ENCODE measurements at regions not wholly inside any gene's neighbourhood (a gene's known extent, or its start where the extent isn't known, plus 50 kb on each side); places are given as distances from the start of the nearest gene placed in this dataset.
"Not testable (repeated sequence)": the region's sequence is repeated elsewhere in the genome, so short reads cannot be mapped to it uniquely, and the experiment has no call there.

DNA sequence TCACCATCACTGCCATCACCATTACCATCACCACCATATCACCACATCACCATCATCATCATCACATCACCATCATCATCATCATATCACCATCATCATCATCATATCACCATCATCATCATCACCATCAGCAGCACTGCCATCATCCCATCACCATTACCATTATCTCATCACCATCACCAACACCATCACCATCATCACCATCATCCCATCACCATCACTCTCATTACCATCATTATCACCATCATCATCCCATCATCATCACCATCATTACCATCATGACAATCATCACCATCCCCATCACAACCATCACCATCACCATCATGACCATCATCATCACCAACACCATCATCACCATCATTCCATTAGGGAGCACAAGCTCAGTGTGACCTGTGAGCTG lies 318.0 kb downstream of the ADGRD1 start:
- Histone ChIP-seq H3K27ac (no peak overlapping the region), H3K4me1 (no peaks in the 10 kb centered on the region), H3K36me3 (ENCODE audit: control insufficient read depth, insufficient read depth, low read length) (no peaks in the 10 kb centered on the region), H3K9me3 (ENCODE audit: control insufficient read depth, low read length) (no peaks in the 10 kb centered on the region), H2AFZ (no peak overlapping the region), H3K79me2 (no peaks in the 10 kb centered on the region), H3K4me2 (ENCODE audit: low read length) (no peak overlapping the region), H3K4me3 (ENCODE audit: low read depth, low read length) (no peak overlapping the region), H3K27me3 (ENCODE audit: control insufficient read depth, insufficient read depth, low read length) (no peaks in the 10 kb centered on the region), H3K9ac (no peak overlapping the region)
- TF ChIP-seq, protein P1, sequence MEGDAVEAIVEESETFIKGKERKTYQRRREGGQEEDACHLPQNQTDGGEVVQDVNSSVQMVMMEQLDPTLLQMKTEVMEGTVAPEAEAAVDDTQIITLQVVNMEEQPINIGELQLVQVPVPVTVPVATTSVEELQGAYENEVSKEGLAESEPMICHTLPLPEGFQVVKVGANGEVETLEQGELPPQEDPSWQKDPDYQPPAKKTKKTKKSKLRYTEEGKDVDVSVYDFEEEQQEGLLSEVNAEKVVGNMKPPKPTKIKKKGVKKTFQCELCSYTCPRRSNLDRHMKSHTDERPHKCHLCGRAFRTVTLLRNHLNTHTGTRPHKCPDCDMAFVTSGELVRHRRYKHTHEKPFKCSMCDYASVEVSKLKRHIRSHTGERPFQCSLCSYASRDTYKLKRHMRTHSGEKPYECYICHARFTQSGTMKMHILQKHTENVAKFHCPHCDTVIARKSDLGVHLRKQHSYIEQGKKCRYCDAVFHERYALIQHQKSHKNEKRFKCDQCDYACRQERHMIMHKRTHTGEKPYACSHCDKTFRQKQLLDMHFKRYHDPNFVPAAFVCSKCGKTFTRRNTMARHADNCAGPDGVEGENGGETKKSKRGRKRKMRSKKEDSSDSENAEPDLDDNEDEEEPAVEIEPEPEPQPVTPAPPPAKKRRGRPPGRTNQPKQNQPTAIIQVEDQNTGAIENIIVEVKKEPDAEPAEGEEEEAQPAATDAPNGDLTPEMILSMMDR (IDR thresholded peaks at IDR 0.05), result no peak

DNA sequence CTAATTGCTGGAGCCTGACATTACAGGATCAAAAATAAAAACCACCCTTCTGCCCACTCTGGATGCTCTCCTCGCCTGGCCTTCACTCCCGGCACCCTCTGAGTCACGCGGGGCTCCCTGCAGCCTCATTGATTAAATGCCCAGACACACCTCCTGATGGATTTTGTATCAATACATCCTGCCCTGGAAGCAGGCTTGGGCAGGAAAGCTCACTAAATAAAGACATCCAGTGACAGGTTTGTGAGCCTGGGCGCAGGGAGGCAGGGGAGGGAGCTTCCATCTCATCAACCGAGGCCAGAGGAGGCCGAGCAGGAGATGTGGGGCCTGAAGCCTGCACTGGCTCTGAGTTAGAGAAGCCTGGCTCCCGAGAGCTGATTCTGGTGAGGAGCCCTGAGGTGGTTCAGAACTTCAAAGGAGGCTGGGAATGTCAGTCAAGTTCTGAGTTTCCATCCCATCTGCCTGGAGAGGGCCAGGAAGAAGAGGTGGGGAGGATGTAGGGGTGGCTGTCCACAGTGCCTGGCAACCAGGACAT lies 318.6 kb downstream of the ADGRD1 start:
- not testable (repeated sequence) for H3K4me2 ChIP-seq (ENCODE audit: low read length); H3K27me3 ChIP-seq (ENCODE audit: control insufficient read depth, insufficient read depth, low read length); H2AFZ ChIP-seq; H3K27ac ChIP-seq; H3K36me3 ChIP-seq (ENCODE audit: control insufficient read depth, insufficient read depth, low read length); H3K9me3 ChIP-seq (ENCODE audit: control insufficient read depth, low read length); H3K79me2 ChIP-seq; H3K4me3 ChIP-seq (ENCODE audit: low read depth, low read length); H3K4me1 ChIP-seq; H3K9ac ChIP-seq

DNA sequence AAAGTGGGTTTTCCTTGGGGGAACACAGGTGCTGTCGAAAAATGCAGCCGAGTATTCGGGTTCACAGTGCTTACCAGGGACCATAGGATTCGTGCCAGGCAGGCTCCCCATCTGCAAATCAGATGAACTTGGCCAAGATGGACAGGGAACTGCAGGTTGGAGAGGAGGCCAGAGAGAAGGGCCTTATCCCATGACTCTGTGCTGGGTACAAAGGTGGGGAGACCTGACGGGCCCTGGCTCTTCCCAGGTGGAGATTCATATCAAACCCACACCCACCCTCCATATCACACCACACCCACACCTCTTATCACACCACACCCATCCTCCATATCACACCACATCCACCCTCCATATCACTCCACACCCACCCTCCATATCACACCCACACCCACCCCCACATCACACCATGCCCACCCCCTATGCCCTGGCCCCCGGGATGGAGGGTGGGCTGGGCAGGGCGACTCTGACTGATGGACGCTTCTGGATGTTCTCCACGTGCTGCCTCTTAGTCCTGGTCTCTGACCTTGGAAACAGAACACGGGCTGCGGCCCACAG lies 319.7 kb downstream of the ADGRD1 start:
- Histone ChIP-seq H3K79me2 (no peaks in the 10 kb centered on the region), H3K27ac (no peak overlapping the region), H3K4me1 (no peaks in the 10 kb centered on the region), H2AFZ (no peak overlapping the region), H3K4me3 (ENCODE audit: low read depth, low read length) (no peak overlapping the region), H3K9ac (no peak overlapping the region), H3K9me3 (ENCODE audit: control insufficient read depth, low read length) (no peaks in the 10 kb centered on the region), H3K36me3 (ENCODE audit: control insufficient read depth, insufficient read depth, low read length) (no peaks in the 10 kb centered on the region), H3K27me3 (ENCODE audit: control insufficient read depth, insufficient read depth, low read length) (no peaks in the 10 kb centered on the region), H3K4me2 (ENCODE audit: low read length) (no peak overlapping the region)
- TF ChIP-seq, protein P1 (IDR thresholded peaks at IDR 0.05), result no peak

DNA sequence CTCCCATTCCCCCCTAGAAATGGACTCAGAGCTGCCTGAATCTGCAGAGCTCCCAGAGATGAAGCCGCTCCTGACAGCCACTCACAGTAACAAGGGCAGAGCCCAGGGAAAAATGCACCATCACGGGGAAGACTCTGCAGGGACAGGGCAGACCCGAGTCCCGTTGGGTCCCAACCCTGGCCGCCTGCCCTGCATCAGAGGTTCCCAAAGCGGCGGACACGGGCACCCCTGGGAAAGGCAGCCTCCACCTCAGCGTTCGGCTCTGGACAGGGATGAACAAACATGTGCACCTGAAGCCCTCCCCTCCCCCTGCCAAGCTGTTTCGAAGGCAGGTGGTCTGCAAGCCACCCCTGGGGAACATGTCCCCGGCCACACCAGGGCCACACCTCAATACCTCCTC lies 320.4 kb downstream of the ADGRD1 start:
- Histone ChIP-seq H3K79me2 (no peaks in the 10 kb centered on the region), H3K36me3 (ENCODE audit: control insufficient read depth, insufficient read depth, low read length) (no peaks in the 10 kb centered on the region), H3K4me1 (no peaks in the 10 kb centered on the region), H3K4me2 (ENCODE audit: low read length) (no peak overlapping the region), H3K4me3 (ENCODE audit: low read depth, low read length) (no peak overlapping the region), H3K9ac (no peak overlapping the region), H3K27me3 (ENCODE audit: control insufficient read depth, insufficient read depth, low read length) (no peaks in the 10 kb centered on the region), H2AFZ (no peak overlapping the region), H3K27ac (no peak overlapping the region), H3K9me3 (ENCODE audit: control insufficient read depth, low read length) (no peaks in the 10 kb centered on the region)
- TF ChIP-seq, protein P1 (IDR thresholded peaks at IDR 0.05), result no peak

DNA sequence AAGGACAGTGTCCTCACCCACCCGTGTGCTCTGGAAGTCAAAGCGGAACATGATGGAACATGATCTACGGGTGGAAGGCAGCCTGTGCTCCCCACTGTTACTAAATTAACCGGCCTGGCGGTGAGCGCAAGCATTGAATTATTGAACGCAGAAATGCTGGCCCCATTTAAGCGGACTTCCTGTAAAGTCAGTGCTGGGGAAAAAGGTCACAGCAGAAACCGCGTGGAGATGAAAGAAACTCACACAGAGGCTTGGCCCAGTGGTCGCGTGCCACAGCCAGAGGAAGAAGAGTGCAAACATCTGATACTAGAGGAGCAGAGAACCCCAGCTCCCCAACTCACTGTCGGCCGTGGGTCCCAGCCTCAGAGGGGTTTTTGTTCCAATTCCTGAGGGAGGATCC lies 321.2 kb downstream of the ADGRD1 start:
- H3K4me1 ChIP-seq, result no peaks in the 10 kb centered on the region
- no peaks in the 10 kb centered on the region for H3K9me3 ChIP-seq (ENCODE audit: control insufficient read depth, low read length)
- H3K4me2 ChIP-seq (ENCODE audit: low read length), result no peak overlapping the region
- no peak overlapping the region for H3K9ac ChIP-seq
- H3K4me3 ChIP-seq (ENCODE audit: low read depth, low read length), result no peak overlapping the region
- no peaks in the 10 kb centered on the region for H3K36me3 ChIP-seq (ENCODE audit: control insufficient read depth, insufficient read depth, low read length)
- H2AFZ ChIP-seq, result no peak overlapping the region
- no peaks in the 10 kb centered on the region for H3K79me2 ChIP-seq
- TF ChIP-seq, protein P1 (IDR thresholded peaks at IDR 0.05), result no peak
- H3K27ac ChIP-seq, result no peak overlapping the region
- no peaks in the 10 kb centered on the region for H3K27me3 ChIP-seq (ENCODE audit: control insufficient read depth, insufficient read depth, low read length)

Measured in parathyroid adenoma (tissue), 2 donors.